Common myeloid progenitor, CD34-positive (primary cell): ENCODE measurements at regions not wholly inside any gene's neighbourhood (a gene's known extent, or its start where the extent isn't known, plus 50 kb on each side); places are given as distances from the start of the nearest gene placed in this dataset.

Experiments used
- CTCF ChIA-PET: fragments of 350-600 bp; sonication (Branson Sonifier 250); formaldehyde crosslinking; loops from one replicate; lab custom pipeline; 2021; ENCODE audit warnings: antibody characterized with exemption; lab: Charles Lee
- POLR2A ChIA-PET: fragments of 350-600 bp; sonication (Branson Sonifier 250); formaldehyde crosslinking; loops from one replicate; lab custom pipeline; 2021; ENCODE audit warnings: antibody characterized with exemption; lab: Charles Lee
- DNase-seq, 3 donors: peaks; one replicate each; pipeline versions ENCODE4 v3.0.0 to v3.0.0-alpha.2; 2013
- H3K27ac ChIP-seq, 2 experiments: 1 replicate in 1 of 2; 2 replicates in 1 of 2; pipeline ENCODE4 v1.7.0; 2013; ENCODE audit warnings: inconsistent platforms in 2 of 2, low read length in 2 of 2, mild to moderate bottlenecking in 2 of 2, low read depth in 1 of 2, moderate library complexity in 1 of 2; ENCODE audit not compliant: severe bottlenecking in 2 of 2, insufficient read depth in 1 of 2, poor library complexity in 1 of 2
- H3K27me3 ChIP-seq, 5 experiments: replicated peaks in 2 of 5; 1 replicate in 3 of 5; 2 replicates in 2 of 5; pipeline versions ENCODE4 v1.6.1 to v1.7.0; 2013; ENCODE audit warnings: low read length in 4 of 5, mild to moderate bottlenecking in 2 of 5, moderate library complexity in 2 of 5, inconsistent platforms in 1 of 5; ENCODE audit not compliant: insufficient read depth in 5 of 5, control insufficient read depth in 4 of 5
- H3K36me3 ChIP-seq, 4 experiments: 1 replicate in 2 of 4; 2 replicates in 2 of 4; pipeline versions ENCODE4 v1.6.1 to v1.7.0; 2013; ENCODE audit warnings: low read length in 3 of 4, control low read depth in 1 of 4, mild to moderate bottlenecking in 1 of 4; ENCODE audit not compliant: control insufficient read depth in 4 of 4, insufficient read depth in 4 of 4
- H3K4me1 ChIP-seq, 4 experiments: 1 replicate in 3 of 4; 2 replicates in 1 of 4; pipeline versions ENCODE4 v1.6.1 to v1.7.1; 2013; ENCODE audit warnings: low read length in 3 of 4, mild to moderate bottlenecking in 3 of 4, control low read depth in 1 of 4, inconsistent platforms in 1 of 4, moderate library complexity in 1 of 4; ENCODE audit not compliant: control insufficient read depth in 4 of 4, insufficient read depth in 4 of 4; ENCODE audit errors: control extremely low read depth in 1 of 4
- H3K4me3 ChIP-seq, 7 experiments: 1 replicate in 4 of 7; 2 replicates in 3 of 7; pipeline versions ENCODE4 v1.5.1 to v1.7.0; 2013; ENCODE audit warnings: mild to moderate bottlenecking in 7 of 7, low read length in 6 of 7, moderate library complexity in 6 of 7, inconsistent platforms in 2 of 7, low read depth in 2 of 7, control low read depth in 1 of 7; ENCODE audit not compliant: insufficient read depth in 4 of 7, control insufficient read depth in 1 of 7; ENCODE audit errors: extremely low read depth in 1 of 7
- H3K9me3 ChIP-seq, 5 experiments: 1 replicate in 4 of 5; 2 replicates in 1 of 5; pipeline versions ENCODE4 v1.6.1 to v1.7.1; 2013; ENCODE audit warnings: low read length in 4 of 5, mild to moderate bottlenecking in 2 of 5, inconsistent platforms in 1 of 5, low read depth in 1 of 5, moderate library complexity in 1 of 5; ENCODE audit not compliant: control insufficient read depth in 4 of 5, insufficient read depth in 2 of 5; ENCODE audit errors: control extremely low read depth in 1 of 5
- WGBS: methylation state at CpG from one replicate; pipeline ENCODE4 v1.1.5; 2013; ENCODE audit not compliant: insufficient coverage; 5-methylcytosine and 5-hydroxymethylcytosine counted together

DNA sequence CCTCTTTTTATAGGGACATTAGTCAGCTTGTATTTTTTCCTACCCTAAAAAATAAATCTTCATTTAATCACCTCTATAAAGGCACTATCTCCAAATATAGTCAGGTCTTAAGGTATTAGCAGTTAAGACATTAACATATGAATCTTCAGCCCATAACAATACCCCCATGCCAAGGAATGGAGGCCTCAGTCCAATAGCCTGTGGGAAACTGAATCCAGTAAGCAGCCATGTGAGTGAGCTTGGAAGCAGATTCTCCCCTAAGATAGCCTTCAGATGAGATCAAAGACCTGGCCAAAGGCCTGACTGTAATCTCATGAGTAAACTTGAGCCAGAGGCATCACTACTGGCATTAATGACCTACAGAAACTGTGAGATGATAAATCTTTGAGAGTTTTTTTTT is 232.1 kb upstream of the SYT10 start:
- H3K36me3 ChIP-seq, result no peaks in the 10 kb centered on the region
- H3K27ac ChIP-seq, result no peak overlapping the region
- POLR2A ChIA-PET, result no interaction called here
- no peak overlapping the region for H3K4me3 ChIP-seq
- no peak for DNase-seq
- CTCF ChIA-PET, result no interaction called here
- H3K9me3 ChIP-seq, result no peaks in the 10 kb centered on the region
- H3K27me3 ChIP-seq, result no peaks in the 10 kb centered on the region
- H3K4me1 ChIP-seq, result no peaks in the 10 kb centered on the region

DNA sequence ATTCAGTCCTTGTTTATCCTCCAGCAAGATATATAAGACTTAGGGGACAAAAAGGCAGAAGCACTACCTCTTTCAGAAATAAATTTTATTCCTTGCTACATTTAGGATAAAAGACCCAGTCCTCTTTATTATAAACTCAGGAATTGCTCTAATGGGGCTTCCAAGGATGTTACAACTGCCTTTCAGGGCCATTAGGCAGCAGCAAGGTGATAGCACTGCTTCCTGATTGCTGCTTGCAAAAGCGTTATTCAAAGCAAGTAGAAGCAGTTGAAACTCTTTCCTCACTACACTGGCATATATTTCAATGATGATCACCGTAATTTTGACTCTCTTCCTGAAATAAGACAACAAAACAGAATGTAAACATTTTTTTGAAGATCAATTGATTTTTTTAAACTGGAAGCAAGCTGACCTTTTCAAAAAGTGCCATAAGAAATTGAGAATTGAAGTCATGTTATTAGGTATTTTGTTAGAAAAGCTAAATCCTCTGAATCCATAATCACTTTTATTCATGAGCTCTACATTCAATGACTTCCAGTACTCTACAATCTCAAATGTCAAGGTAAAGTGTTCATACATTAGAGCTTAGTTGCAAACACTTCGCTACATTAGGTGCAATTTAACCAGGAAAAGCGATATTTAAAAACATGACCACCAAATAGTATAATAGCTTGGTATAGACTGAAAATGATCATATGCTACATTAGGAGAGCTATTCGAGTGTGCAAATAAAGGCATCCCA is 233.4 kb upstream of the SYT10 start:
- CTCF ChIA-PET, result interaction anchor here (0.6 kb wide), 1 partner anchor 12 kb away, joined by 3 read pairs; no protein-coding TSS in a partner anchor

DNA sequence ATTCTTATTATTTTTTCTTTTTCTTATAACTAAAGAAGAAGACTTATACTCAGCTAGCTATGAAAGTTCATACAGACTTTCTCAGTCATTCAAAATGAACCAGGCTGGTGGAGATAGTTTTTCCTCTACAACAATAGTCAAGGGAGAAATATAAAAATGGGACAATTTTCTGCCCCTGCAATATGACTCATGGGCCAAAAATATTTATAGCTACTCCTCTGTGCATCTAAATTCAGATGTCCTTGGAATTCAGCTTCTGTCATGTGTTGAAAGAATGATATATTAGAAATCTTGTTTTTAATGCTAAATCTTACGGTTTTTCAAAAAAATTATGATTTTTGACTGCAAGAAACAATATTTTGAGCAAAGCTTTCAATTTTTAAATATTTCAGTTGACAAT is 237.2 kb upstream of the SYT10 start:
- CTCF ChIA-PET, result no interaction called here
- Histone ChIP-seq H3K4me3 (no peak overlapping the region), H3K27ac (no peak overlapping the region), H3K36me3 (no peaks in the 10 kb centered on the region), H3K9me3 (no peaks in the 10 kb centered on the region), H3K27me3 (no peaks in the 10 kb centered on the region), H3K4me1 (no peaks in the 10 kb centered on the region)
- WGBS, result no CpG with 5 or more reads among the region's 1 CpG
- no peak for DNase-seq
- POLR2A ChIA-PET, result no interaction called here

More for the DNA sequence above, 233.4 kb upstream of the SYT10 start:
- Histone ChIP-seq H3K27me3 (no peaks in the 10 kb centered on the region), H3K9me3 (no peaks in the 10 kb centered on the region), H3K4me3 (no peak overlapping the region), H3K4me1 (no peaks in the 10 kb centered on the region), H3K36me3 (no peaks in the 10 kb centered on the region), H3K27ac (no peak overlapping the region)
- DNase-seq, result no peak
- POLR2A ChIA-PET, result no interaction called here
- WGBS, result no CpG with 5 or more reads among the region's 5 CpGs

DNA sequence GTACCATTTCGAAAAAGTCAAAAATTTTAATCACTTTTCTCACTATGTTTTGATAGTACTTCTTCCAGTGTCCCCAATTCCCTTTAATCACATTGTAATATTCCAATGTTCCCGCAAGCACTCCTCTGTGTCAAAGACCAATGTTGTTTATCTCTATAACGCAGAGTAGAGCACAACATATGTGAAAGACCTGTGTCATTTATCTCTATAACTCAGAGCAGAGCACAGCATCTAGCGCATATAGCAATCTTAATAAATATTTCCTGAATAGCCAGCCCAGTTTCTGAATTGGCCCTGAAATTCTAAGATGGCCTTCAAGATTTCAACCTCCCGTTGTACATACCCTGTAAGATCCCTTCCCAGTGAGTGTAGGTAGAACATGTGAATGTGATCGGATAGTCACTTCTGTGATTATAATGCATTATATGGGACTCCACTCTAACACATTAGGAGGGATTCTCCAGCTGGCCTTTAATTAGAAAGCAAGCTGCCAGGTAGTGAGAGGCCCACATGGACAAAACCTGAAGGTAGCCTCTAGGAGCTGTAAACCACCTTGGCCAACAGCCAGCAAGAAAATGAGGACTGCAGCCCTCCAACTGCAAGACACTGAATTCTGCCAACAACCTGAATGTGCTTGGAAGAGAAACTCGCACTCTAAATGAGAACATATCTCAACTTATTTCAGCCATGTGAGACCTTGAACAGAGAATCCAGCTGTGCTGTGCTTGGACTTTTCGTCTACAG is 238.8 kb upstream of the SYT10 start:
- H3K27ac ChIP-seq, result no peak overlapping the region
- WGBS, result 88% methylated on average over 5 of the region's 8 CpGs
- no peaks in the 10 kb centered on the region for H3K9me3 ChIP-seq
- no peaks in the 10 kb centered on the region for H3K36me3 ChIP-seq
- ChIA-PET POLR2A (no interaction called here), CTCF (no interaction called here)
- no peaks in the 10 kb centered on the region for H3K27me3 ChIP-seq
- no peak for DNase-seq
- no peak overlapping the region for H3K4me3 ChIP-seq
- H3K4me1 ChIP-seq, result no peaks in the 10 kb centered on the region

DNA sequence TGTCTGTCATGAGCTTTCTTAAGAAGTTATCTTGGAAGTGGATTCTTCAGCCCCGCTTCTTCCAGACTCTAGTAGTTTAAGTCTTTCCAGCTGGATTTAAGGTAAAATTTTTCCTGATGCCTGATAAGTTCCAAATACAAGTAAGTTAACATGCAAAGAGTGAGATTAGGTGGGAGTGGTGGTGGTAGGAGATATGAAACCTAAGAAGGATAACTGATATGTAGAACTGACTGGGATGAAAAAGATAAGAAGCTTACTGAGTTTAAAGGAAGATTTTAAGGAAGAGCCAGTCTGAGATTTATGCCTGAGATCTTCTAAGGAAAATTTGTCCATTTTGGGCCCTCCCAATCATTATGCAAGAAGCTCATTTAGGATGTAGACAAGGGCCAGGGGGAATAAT is 250.9 kb upstream of the SYT10 start:
- POLR2A ChIA-PET, result no interaction called here
- WGBS, result 86% methylated on average over 1 of the region's 1 CpG

DNA sequence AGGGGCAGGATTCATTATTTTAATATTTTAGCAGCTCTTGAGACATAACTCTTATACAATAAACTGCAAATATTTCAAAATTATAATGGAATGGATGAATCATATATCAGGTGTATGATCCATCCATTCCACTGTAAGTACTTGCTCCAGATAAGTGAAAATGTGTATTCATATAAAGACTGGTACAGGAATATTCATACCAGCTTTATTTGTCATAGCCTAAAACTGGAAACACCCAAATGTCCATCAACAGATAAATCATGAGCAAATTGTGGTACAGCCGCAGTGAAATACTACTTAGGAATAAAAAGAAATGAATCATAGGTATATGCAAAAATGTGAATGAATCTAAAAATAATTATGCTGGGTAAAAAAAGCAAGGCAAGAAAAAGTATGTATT is 263.6 kb upstream of the SYT10 start:
- ChIA-PET CTCF (no interaction called here), POLR2A (no interaction called here)
- Histone ChIP-seq H3K27ac (no peak overlapping the region), H3K9me3 (no peaks in the 10 kb centered on the region), H3K27me3 (no peaks in the 10 kb centered on the region), H3K4me1 (no peaks in the 10 kb centered on the region), H3K4me3 (no peak overlapping the region), H3K36me3 (no peaks in the 10 kb centered on the region)
- DNase-seq, result no peak
- WGBS, result no CpG with 5 or more reads among the region's 1 CpG

More for the DNA sequence above, 250.9 kb upstream of the SYT10 start:
- H3K4me1 ChIP-seq, result no peaks in the 10 kb centered on the region
- H3K4me3 ChIP-seq, result no peak overlapping the region
- no peaks in the 10 kb centered on the region for H3K27me3 ChIP-seq
- no peaks in the 10 kb centered on the region for H3K36me3 ChIP-seq
- H3K27ac ChIP-seq, result no peak overlapping the region
- peak in 1 of 3 donors; percentile 0 for DNase-seq
- no peaks in the 10 kb centered on the region for H3K9me3 ChIP-seq
- CTCF ChIA-PET, result no interaction called here

DNA sequence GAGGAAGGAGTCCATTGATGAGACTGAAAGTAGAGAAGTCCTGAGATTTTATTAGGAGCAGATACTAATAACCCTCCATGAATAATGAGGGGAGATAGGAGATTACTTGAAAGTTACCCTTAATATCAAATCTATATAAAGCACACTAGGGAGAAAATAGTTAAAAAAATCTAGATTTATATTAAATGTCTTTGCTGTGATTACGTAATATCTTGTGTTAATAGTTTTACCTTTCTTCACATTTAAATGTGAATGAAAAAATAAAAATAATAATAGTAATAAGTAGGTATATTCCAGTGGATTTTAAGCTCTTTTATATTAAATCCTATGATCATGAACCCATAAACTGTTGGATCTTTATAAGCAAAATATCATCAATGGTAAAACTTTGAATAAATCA is 267.3 kb upstream of the SYT10 start:
- no peaks in the 10 kb centered on the region for H3K27me3 ChIP-seq
- H3K4me1 ChIP-seq, result no peaks in the 10 kb centered on the region
- no peak overlapping the region for H3K4me3 ChIP-seq
- DNase-seq, result no peak
- WGBS, result no CpG with 5 or more reads among the region's 1 CpG
- CTCF ChIA-PET, result no interaction called here
- POLR2A ChIA-PET, result no interaction called here
- H3K27ac ChIP-seq, result no peak overlapping the region
- no peaks in the 10 kb centered on the region for H3K9me3 ChIP-seq
- H3K36me3 ChIP-seq, result no peaks in the 10 kb centered on the region
